GM19395 (cell line): ENCODE measurements at regions not wholly inside any gene's neighbourhood (a gene's known extent, or its start where the extent isn't known, plus 50 kb on each side); places are given as distances from the start of the nearest gene placed in this dataset.
"Not testable (repeated sequence)": the region's sequence is repeated elsewhere in the genome, so short reads cannot be mapped to it uniquely, and the experiment has no call there.

Experiments
- ATAC-seq: cut with Tn5 transposase; IDR thresholded peaks from one replicate; pipeline ENCODE4 v1.9.1; 2021; ENCODE audit warnings: mild to moderate bottlenecking, moderate library complexity; ENCODE audit not compliant: unreplicated experiment

GRCh38 chr6:19892260-19892659, 55.1 kb downstream of the ID4 start:
- ATAC-seq = no peak

GRCh38 chr6:19895866-19896692, 58.9 kb downstream of the ID4 start:
- no peak for ATAC-seq

GRCh38 chr6:19896693-19897010, 59.5 kb downstream of the ID4 start:
- ATAC-seq = no peak

GRCh38 chr6:19898141-19898740, 61.1 kb downstream of the ID4 start:
- ATAC-seq = no peak

- no peak for ATAC-seq
These were observed 65.0 kb downstream of the ID4 start for GRCh38 chr6:19902201-19902600.

GRCh38 chr6:19904408-19904807, 67.2 kb downstream of the ID4 start:
- not testable (repeated sequence) for ATAC-seq

GRCh38 chr6:19905584-19905983, 68.4 kb downstream of the ID4 start:
- ATAC-seq = no peak

- ATAC-seq = no peak
These were observed 69.0 kb downstream of the ID4 start for GRCh38 chr6:19906171-19906570.

GRCh38 chr6:19911223-19911622, 74.1 kb downstream of the ID4 start:
- no peak for ATAC-seq

GRCh38 chr6:19918436-19918835, 81.3 kb downstream of the ID4 start:
- ATAC-seq = no peak

GRCh38 chr6:19921786-19922185, 84.6 kb downstream of the ID4 start:
- ATAC-seq = no peak

- ATAC-seq = peak; percentile 65
These were observed 88.4 kb downstream of the ID4 start for GRCh38 chr6:19925533-19925932.

- ATAC-seq = no peak
These were observed 91.3 kb downstream of the ID4 start for GRCh38 chr6:19928461-19928860.

- no peak for ATAC-seq
These were observed 92.1 kb downstream of the ID4 start for GRCh38 chr6:19929312-19929711.

GRCh38 chr6:19934996-19935591, 97.9 kb downstream of the ID4 start:
- ATAC-seq = no peak

GRCh38 chr6:19939321-19939720, 102.2 kb downstream of the ID4 start:
- ATAC-seq = not testable (repeated sequence)

GRCh38 chr6:19939926-19940325, 102.8 kb downstream of the ID4 start:
- not testable (repeated sequence) for ATAC-seq

GRCh38 chr6:19943042-19943441, 105.9 kb downstream of the ID4 start:
- no peak for ATAC-seq

- ATAC-seq = no peak
These were observed 108.7 kb downstream of the ID4 start for GRCh38 chr6:19945843-19946358.

GRCh38 chr6:19949155-19949554, 112.0 kb downstream of the ID4 start:
- no peak for ATAC-seq

GRCh38 chr6:19964115-19964514, 126.9 kb downstream of the ID4 start:
- ATAC-seq = no peak

- no peak for ATAC-seq
These were observed 131.0 kb downstream of the ID4 start for GRCh38 chr6:19968201-19968600.
